Liver (tissue), 8 donors: ENCODE measurements at regions not wholly inside any gene's neighbourhood (a gene's known extent, or its start where the extent isn't known, plus 50 kb on each side); places are given as distances from the start of the nearest gene placed in this dataset.

Experiments used
- DNase-seq: peaks from one replicate; pipeline ENCODE4 v3.0.0-alpha.2; 2017; ENCODE audit warnings: low spot score
- H3K27ac ChIP-seq, 2 donors: one replicate each; pipeline ENCODE4 v1.7.0; 2013; ENCODE audit warnings: inconsistent platforms in 2 of 2, low read length in 2 of 2, control low read depth in 1 of 2, low read depth in 1 of 2, mild to moderate bottlenecking in 1 of 2
- H3K27me3 ChIP-seq, 4 donors: one replicate each; pipeline versions ENCODE4 v1.6.1 to v1.7.0; 2013; ENCODE audit warnings: low read length in 3 of 4, inconsistent platforms in 1 of 4, mild to moderate bottlenecking in 1 of 4, moderate library complexity in 1 of 4; ENCODE audit not compliant: control insufficient read depth in 4 of 4, insufficient read depth in 4 of 4
- H3K36me3 ChIP-seq, 4 donors: one replicate each; pipeline versions ENCODE4 v1.6.1 to v1.7.0; 2013; ENCODE audit warnings: low read length in 3 of 4, mild to moderate bottlenecking in 3 of 4, low read depth in 1 of 4, moderate library complexity in 1 of 4; ENCODE audit not compliant: control insufficient read depth in 4 of 4, insufficient read depth in 3 of 4
- H3K4me1 ChIP-seq, 4 donors: one replicate each; pipeline versions ENCODE4 v1.6.1 to v1.7.0; 2013; ENCODE audit warnings: low read length in 3 of 4, mild to moderate bottlenecking in 3 of 4, moderate library complexity in 1 of 4; ENCODE audit not compliant: control insufficient read depth in 4 of 4, insufficient read depth in 4 of 4
- H3K4me3 ChIP-seq, 3 donors: one replicate each; pipeline versions ENCODE4 v1.6.1 to v1.7.0; 2013; ENCODE audit warnings: low read length in 3 of 3, control low read depth in 1 of 3, low read depth in 1 of 3, mild to moderate bottlenecking in 1 of 3
- H3K9ac ChIP-seq, 2 donors: one replicate each; pipeline ENCODE4 v1.7.0; 2013; ENCODE audit warnings: low read length in 2 of 2, mild to moderate bottlenecking in 2 of 2, moderate library complexity in 2 of 2, control low read depth in 1 of 2, low read depth in 1 of 2
- H3K9me3 ChIP-seq, 4 donors: one replicate each; pipeline versions ENCODE4 v1.6.1 to v1.7.0; 2013; ENCODE audit warnings: low read length in 3 of 4; ENCODE audit not compliant: control insufficient read depth in 4 of 4
- ATF3 ChIP-seq: IDR thresholded peaks from 2 replicates; pipeline ENCODE4 v1.6.1; 2016; ENCODE audit warnings: antibody characterized with exemption
- CTCF ChIP-seq: fragments of 150-350 bp; IDR thresholded peaks from 2 replicates; pipeline ENCODE4 v1.5.1; 2017; ENCODE audit warnings: improper control_type of control experiment, low read depth, low read length; ENCODE audit not compliant: missing input control
- EGR1 ChIP-seq, 2 donors: IDR thresholded peaks; 2 replicates each; pipeline ENCODE4 v1.6.1; 2016 to 2018; ENCODE audit warnings: antibody characterized with exemption in 2 of 2, low read depth in 2 of 2
- FOXA2 ChIP-seq: IDR thresholded peaks from 2 replicates; pipeline ENCODE4 v1.6.1; 2016; ENCODE audit warnings: antibody characterized with exemption
- GABPA ChIP-seq, 2 donors: IDR thresholded peaks in 1 of 2; conservative IDR thresholded peaks in 1 of 2; 2 replicates each; pipeline ENCODE4 v1.6.1; 2016; ENCODE audit warnings: antibody characterized with exemption in 2 of 2, mild to moderate bottlenecking in 1 of 2, moderate library complexity in 1 of 2
- HNF4A ChIP-seq, 2 donors: conservative IDR thresholded peaks; 2 replicates each; pipeline ENCODE4 v1.6.1; 2016; ENCODE audit warnings: antibody characterized with exemption in 2 of 2, mild to moderate bottlenecking in 2 of 2
- HNF4G ChIP-seq: IDR thresholded peaks from 2 replicates; pipeline ENCODE4 v1.6.1; 2016; ENCODE audit warnings: antibody characterized with exemption
- JUND ChIP-seq, 2 donors: IDR thresholded peaks; 2 replicates each; pipeline ENCODE4 v1.6.1; 2016; ENCODE audit warnings: antibody characterized with exemption in 2 of 2
- MAX ChIP-seq: IDR thresholded peaks from 2 replicates; pipeline ENCODE4 v1.6.1; 2016; ENCODE audit warnings: antibody characterized with exemption
- NR2F2 ChIP-seq: IDR thresholded peaks from 2 replicates; pipeline ENCODE4 v1.6.1; 2016; ENCODE audit warnings: antibody characterized with exemption
- RAD21 ChIP-seq, 2 donors: IDR thresholded peaks; 2 replicates each; pipeline ENCODE4 v1.6.1; 2016; ENCODE audit warnings: antibody characterized with exemption in 2 of 2, mild to moderate bottlenecking in 2 of 2
- REST ChIP-seq: IDR thresholded peaks from 2 replicates; pipeline ENCODE4 v1.6.1; 2016; ENCODE audit warnings: antibody characterized with exemption, mild to moderate bottlenecking
- RXRA ChIP-seq, 2 donors: IDR thresholded peaks; 2 replicates each; pipeline ENCODE4 v1.6.1; 2017 to 2018; ENCODE audit warnings: antibody characterized with exemption in 2 of 2, mild to moderate bottlenecking in 1 of 2
- SP1 ChIP-seq: IDR thresholded peaks from 2 replicates; pipeline ENCODE4 v1.6.1; 2018; ENCODE audit warnings: antibody characterized with exemption, mild to moderate bottlenecking
- TAF1 ChIP-seq: conservative IDR thresholded peaks from 2 replicates; pipeline ENCODE4 v1.6.1; 2016; ENCODE audit warnings: antibody characterized with exemption, mild to moderate bottlenecking
- YY1 ChIP-seq: IDR thresholded peaks from 2 replicates; pipeline ENCODE4 v1.6.1; 2016; ENCODE audit warnings: antibody characterized with exemption, mild to moderate bottlenecking
- ZBTB33 ChIP-seq: IDR thresholded peaks from 2 replicates; pipeline ENCODE4 v1.6.1; 2016; ENCODE audit warnings: antibody characterized with exemption
- WGBS: extraction: QIAGEN DNeasy Blood & Tissue Kit; methylation state at CpG from one replicate; pipeline ENCODE4 v1.1.7; 2013; 5-methylcytosine and 5-hydroxymethylcytosine counted together
- donor health status: healthy.
- donor health status: healthy.
- donor health status: healthy.
- donor health status: healthy.
- donor health status: healthy.

- no peak for TF ChIP-seq ATF3
- no peak for DNase-seq
- Histone ChIP-seq H3K4me3 (no peak overlapping the region), H3K9me3 (peaks cover 0 to 4% (median 0%) of the 10 kb centered on the region in 4 donors), H3K4me1 (no peaks in the 10 kb centered on the region), H3K27ac (no peak overlapping the region), H3K36me3 (no peaks in the 10 kb centered on the region), H3K27me3 (no peaks in the 10 kb centered on the region), H3K9ac (no peak overlapping the region)
- 83% methylated on average over 5 of the region's 5 CpGs for WGBS
Observed at GRCh38 chrX:40460926-40461325, 119.8 kb upstream of the ATP6AP2 start.

GRCh38 chrX:40459571-40460158, 121.1 kb upstream of the ATP6AP2 start:
- Histone ChIP-seq H3K4me1 (no peaks in the 10 kb centered on the region), H3K27me3 (no peaks in the 10 kb centered on the region), H3K27ac (no peak overlapping the region), H3K36me3 (no peaks in the 10 kb centered on the region), H3K9me3 (peaks cover 0 to 4% (median 0%) of the 10 kb centered on the region in 4 donors), H3K9ac (no peak overlapping the region), H3K4me3 (no peak overlapping the region)
- 82% methylated on average over 5 of the region's 5 CpGs for WGBS
- no peak for DNase-seq
- no peak for TF ChIP-seq JUND (IDR thresholded peaks at IDR 0.05)
- TF ChIP-seq CTCF, result no peak
- no peak for TF ChIP-seq MAX
- no peak for TF ChIP-seq ATF3
- TF ChIP-seq FOXA2, result no peak
- TF ChIP-seq NR2F2, result no peak
- no peak for TF ChIP-seq TAF1
- no peak for TF ChIP-seq GABPA (IDR thresholded peaks at IDR 0.05 in 1 of 2, conservative IDR thresholded peaks at IDR 0.05 in 1 of 2)
- TF ChIP-seq RAD21 (IDR thresholded peaks at IDR 0.05), result no peak
- no peak for TF ChIP-seq ZBTB33
- no peak for TF ChIP-seq YY1
- no peak for TF ChIP-seq RXRA (IDR thresholded peaks at IDR 0.05)
- TF ChIP-seq EGR1 (IDR thresholded peaks at IDR 0.05; ENCODE audit: low read depth in 2 of 2), result no peak
- no peak for TF ChIP-seq HNF4G
- no peak for TF ChIP-seq SP1
- TF ChIP-seq REST, result no peak
- TF ChIP-seq HNF4A (conservative IDR thresholded peaks at IDR 0.05), result no peak
